GM19025 (cell line): ENCODE measurements at regions not wholly inside any gene's neighbourhood (a gene's known extent, or its start where the extent isn't known, plus 50 kb on each side); places are given as distances from the start of the nearest gene placed in this dataset.

ENCODE experiments used
- ATAC-seq: cut with Tn5 transposase; IDR thresholded peaks from one replicate; pipeline ENCODE4 v1.9.1; 2021; ENCODE audit warnings: mild to moderate bottlenecking, low read depth, moderate library complexity; ENCODE audit not compliant: unreplicated experiment

DNA sequence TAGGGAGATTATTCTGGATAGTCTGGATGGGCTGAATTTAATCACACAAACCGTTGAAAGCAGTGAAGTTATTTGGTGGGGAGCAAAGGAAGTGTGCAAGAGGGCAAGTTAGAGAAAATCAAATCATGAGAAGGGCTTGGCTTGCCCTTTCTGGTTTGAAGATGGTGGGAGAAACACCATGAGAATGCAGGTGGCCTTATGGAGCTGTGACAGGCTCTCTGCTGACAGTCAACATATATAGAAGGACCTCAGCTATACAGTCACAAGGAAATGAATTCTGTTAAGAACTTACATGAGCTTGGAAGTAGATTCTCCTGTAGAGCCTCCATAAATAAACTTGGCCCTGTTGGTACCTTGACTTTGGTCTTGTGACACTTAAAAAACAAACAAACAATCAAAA is 72.3 kb downstream of the GMNC start:
- ATAC-seq: no peak

DNA sequence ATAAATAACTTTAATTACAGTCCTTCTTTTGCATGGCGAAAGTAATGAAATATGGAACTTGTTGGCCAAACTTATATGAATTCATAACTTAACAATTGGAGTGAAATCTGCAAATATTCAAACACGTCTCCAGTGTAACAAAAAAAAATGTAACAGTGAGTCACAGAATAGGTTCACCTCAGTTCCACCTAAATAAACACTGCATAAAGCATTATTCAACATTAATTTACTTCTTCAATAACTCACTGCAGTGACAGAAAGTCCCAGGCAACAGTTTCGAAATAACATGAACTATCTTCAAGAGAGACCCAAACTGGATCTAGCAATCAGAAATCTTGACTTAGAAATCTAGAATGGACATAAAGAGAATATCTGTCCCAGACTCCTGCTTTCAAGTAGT is 75.6 kb downstream of the GMNC start:
- ATAC-seq: no peak

DNA sequence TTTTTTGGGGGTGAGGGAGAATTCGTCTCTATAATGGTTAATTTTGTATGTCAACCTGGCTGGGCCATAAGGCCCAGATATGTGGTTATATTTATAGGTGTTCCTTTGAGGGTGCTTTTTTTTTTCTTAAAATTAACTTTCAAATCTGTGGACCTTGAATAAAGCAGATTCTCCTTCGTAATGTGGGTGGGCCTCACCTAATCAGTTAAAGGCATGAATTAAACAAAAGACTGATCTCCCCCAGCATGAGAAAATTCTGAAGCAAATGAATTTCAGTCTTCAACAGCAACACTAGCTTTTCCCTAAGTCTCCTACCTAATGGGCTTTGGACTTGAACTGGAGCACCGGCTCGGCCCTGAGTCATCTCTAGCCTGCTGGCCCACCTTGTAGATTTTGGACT is 77.4 kb downstream of the GMNC start:
- no peak for ATAC-seq

DNA sequence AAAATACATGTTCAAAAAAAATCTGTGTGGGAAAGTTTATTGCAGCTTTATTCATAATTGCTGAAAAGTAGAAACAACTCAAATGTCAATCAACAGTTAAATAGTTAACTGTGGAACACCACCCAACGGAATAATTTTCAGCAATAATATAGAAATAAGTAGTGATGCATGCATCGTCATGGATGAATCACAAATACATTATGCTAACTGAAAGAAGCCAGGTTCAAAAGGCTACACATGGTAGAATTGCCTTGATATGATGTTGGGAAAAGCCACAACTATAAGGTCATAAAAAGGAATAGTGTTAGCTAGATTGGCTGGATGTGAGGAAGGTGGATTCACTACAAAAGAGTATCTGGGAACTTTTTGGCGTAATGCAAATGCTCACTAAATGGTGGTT is 82.0 kb downstream of the GMNC start:
- ATAC-seq: no peak

- ATAC-seq: no peak
Measured at GRCh38 chr3:190774633-190775032, 87.9 kb downstream of the GMNC start.

- no peak for ATAC-seq
Measured at GRCh38 chr3:190773948-190774347, 88.5 kb downstream of the GMNC start.

DNA sequence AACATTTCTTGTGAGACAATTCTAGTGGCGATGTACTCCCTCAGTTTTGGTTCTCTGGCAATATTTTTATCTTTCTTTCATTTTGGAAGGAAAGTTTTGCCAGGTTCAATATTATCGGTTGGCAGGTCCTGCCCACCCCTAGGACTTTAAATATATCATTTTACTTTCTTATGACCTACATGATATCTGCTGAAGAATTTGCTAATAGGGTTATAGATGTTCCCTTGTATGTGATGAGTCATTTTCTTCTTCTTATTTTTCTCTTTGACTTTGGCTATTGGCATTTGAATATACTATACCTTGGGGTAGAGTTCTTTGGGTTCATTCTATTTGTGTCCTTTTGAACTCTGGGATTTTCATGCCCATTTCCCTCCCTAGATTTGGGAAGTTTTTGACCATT is 89.7 kb downstream of the GMNC start:
- no peak for ATAC-seq

- no peak for ATAC-seq
Measured at GRCh38 chr3:190768891-190769290, 93.6 kb downstream of the GMNC start.

DNA sequence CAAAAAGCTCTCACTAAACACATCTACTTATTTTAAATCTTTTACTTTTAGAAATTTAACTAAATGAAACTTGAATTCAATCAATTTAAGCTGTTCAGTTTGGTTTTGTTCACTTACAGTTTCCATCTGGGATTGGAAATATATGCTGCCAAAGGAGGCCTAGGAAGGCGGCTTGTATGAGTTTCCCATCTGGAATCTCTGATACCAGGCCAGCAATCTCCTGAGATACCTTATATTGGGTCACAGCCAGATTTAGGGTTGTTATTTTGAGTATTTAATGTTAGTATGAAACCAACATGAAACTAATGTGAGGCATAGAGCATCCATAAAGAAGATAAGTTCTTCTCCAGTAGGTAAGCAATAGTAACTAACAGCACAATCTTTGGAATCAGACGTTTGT is 94.6 kb downstream of the GMNC start:
- ATAC-seq: no peak

DNA sequence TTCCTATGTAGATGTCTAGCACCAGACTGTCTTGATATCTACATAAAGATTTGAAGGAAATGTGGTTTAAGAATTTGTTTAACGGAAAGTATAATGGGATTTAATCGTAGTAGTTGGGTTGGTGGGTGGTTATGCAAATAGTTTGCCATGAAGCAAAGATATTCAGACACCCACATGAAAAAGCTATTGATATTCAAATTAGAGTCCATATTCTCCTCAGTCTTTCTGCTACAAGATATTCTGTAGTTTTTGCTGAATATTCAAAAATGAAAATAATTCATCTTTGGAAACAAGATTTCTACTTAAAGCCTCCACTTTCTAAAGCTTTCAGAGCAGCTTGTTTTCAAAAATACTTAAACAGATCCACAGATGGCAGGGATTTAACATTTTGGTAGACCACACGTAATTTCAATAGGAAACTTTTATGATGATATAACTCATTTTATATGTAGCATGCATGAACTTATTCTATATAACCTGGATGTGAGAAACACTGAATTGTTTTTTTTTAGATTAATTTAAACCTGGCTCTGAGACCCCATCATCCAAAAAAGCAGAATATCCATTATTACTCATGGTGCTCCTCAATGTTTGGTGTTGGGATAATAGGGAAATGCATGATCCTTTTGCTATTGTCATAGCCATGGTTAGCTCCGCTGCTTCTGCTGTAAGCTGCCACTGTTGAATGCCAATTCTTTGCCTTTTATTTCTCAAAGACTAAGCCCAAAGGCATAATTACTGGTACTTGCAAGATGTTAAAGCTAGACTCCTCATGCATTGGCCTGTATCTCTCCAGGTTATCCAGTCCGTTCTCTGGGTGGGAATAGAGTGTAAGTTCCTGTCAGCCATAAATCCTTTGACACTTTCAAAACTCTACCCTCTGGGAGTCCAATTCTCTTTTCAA is 98.0 kb downstream of the GMNC start:
- no peak for ATAC-seq

GRCh38 chr3:190762801-190763200 is 99.7 kb downstream of the GMNC start:
- ATAC-seq: no peak

GRCh38 chr3:190747571-190747970 is 114.9 kb downstream of the GMNC start:
- ATAC-seq: no peak

DNA sequence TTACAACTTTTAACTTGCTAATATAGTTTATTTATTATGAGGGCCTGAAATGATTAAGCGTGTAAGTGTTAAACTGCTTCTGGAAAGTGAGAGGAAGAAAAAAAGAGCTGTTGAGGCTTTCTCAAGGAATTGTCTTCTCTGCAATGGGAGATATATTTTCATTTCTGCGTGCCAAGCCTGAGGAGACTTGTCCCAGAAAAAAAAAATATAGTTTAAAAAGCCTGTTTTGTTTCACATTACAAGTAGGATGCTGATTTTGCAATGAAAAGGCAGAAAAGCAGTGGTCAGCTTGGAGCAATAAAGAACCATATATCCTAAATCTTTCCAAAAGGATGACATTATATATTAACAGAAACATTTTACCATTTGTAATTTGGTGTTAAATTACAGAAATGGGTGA is 115.5 kb downstream of the GMNC start:
- no peak for ATAC-seq

DNA sequence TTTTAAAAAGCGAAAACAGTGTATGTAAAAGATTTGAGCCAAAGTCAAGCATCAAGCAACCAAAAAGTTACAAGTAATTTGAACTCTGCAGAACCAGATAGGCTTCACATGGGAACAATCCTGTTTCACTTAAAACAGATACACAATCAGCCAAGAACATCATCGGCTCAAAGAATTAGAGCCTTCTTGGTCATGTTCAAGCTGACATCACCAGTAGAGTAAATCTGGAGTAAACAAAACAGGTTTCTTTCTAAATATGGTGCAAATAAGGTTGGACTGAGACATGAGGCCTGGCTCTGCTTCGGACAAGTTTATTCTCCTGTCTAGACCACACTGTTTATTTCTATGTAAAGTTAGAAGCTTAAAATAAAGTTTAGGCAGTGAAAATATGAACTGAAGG is 116.0 kb downstream of the GMNC start:
- ATAC-seq: no peak

- no peak for ATAC-seq
Measured at GRCh38 chr3:190741788-190742187, 120.7 kb downstream of the GMNC start.

- no peak for ATAC-seq
Measured at GRCh38 chr3:190739641-190740185, 122.8 kb downstream of the GMNC start.

DNA sequence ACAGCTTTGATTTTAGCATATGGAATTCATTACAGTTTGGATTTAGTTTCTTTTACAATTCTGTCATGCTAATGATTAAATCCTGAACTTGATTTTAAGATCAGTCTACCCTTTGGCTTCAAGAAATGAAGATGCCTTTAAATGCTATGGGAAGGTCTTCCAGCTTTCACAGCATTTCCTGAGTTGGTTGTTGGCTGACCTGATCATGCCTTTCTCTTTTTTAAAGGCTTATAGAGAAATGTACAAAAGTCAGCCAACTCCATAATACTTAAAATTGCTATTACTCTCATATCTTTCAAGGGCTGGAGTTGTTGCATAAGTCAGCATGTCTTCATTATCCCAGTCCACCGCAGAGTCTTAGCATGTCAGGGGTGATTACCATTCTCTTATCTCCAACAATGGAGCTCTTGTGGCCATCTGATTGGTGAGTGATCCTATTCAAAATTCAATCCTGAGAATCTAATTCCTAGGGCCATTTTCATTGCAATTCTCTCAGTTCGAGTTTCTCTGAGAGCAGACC is 123.8 kb downstream of the GMNC start:
- ATAC-seq: no peak

GRCh38 chr3:190737446-190737845 is 125.0 kb downstream of the GMNC start:
- ATAC-seq: no peak

DNA sequence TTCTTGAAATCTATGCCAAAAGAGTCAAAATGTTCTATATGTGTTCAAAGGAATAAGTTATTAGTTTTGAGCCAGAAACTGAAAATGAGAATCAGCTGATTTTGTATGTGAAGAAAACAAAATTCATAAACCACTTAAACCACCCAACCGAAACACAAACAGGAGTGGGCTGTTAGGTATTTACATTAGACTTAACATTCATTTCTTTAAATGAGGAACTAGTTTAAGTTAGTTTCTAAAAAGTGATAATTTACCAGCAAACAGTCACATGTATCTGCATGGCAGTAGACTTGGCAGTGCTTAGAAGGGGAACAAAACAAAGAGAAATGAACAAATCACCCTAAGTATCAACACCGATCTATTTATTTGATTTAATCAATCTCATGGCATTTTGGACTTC is 128.0 kb downstream of the GMNC start:
- ATAC-seq: peak; percentile 63

DNA sequence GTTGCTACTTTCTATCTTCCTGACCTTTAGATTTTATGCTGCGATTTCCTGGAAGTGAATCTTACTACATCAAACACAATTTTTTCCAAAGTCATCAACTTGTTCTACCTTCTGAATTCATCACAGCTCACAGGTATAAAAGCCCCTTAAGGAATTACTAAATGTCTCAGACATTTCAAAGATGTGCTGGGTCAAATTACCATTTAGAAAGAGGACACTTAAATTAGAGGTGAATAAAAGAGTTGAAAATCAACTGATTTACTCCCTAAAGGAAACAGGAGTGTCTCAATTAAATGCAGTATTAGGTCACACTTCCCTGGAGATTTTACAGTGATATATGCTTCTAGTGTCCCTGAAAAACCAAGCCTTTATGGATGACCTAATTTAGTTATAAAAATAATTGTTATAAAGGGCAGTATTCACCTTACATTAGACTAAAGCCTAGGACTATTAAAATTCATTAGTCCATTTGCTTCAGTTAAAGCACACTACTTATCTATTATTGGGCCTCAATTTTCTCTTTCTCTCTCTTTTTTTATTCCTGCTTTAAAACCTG is 128.8 kb downstream of the GMNC start:
- no peak for ATAC-seq

DNA sequence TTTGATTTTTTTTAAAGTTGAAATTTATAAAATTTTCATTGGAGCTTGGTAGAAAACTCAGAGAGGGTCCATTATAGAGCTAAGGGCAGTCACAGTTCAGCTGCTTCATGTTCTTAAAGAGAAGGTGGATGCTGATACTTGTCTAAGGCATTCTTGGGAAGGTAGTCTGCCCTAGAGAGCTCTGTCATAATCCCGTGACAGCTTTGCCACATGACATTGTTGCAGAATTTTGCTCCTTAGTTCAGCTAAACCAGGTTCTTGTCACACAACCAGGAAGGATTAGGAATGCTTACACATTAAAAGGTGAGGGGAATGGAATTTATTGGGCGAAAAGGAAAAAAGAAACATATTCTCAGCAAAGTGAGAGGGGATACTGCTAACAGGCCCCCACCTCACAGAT is 130.9 kb downstream of the GMNC start:
- ATAC-seq: no peak
